ENCODE measurements at regions not wholly inside any gene's neighbourhood (a gene's known extent, or its start where the extent isn't known, plus 50 kb on each side); places are given as distances from the start of the nearest gene placed in this dataset.

GRCh38 chr6:169023161-169023874, 230.3 kb downstream of the THBS2 start:
- H3K9me3 ChIP-seq (ENCODE audit: control extremely low read depth in 1 of 3, control insufficient read depth in 2 of 3, insufficient read depth in 1 of 3, low read length in 2 of 3): peaks cover 0 to 29% (median 0%) of the 10 kb centered on the region in 3 donors
- H3K9me3 Mint-ChIP-seq (ENCODE audit: insufficient read depth): no peaks in the 10 kb centered on the region
- POLR2A ChIA-PET: no interaction called here

DNA sequence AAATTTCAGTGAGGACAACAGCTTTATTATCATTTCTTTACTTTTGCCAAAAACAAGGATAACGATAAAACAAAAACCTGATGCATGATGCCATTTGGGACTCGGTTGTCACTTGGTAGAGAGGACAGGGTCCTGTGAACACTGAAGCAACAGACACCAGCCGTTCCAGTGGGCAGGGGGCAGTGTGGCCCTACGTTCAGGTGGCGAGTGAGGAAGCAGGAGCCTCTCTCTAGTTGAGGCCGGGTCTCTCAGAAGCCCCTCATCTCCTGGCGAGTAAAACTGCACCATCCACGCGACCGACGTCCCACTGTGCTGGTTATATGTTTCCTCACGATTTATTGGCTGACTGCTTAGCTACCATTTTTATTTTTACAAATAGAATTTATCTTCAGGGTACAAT, 231.6 kb downstream of the THBS2 start:
- H3K9me3 Mint-ChIP-seq (ENCODE audit: insufficient read depth): peaks cover 6% of the 10 kb centered on the region
- Histone ChIP-seq H3K4me3 (ENCODE audit: control extremely low read depth in 1 of 5, extremely low read depth in 1 of 5, insufficient read depth in 1 of 5, low read depth in 2 of 5, low read length in 4 of 5) (no peak overlapping the region), H4K20me1 (ENCODE audit: control insufficient read depth, insufficient read depth, low read length, poor library complexity, severe bottlenecking) (no peaks in the 10 kb centered on the region), H3K27me3 (replicated peaks in 1 of 4; ENCODE audit: control extremely low read depth in 1 of 4, control insufficient read depth in 3 of 4, insufficient read depth in 4 of 4, low read length in 3 of 4) (no peaks in the 10 kb centered on the region), H3K4me1 (ENCODE audit: control insufficient read depth in 2 of 2, insufficient read depth in 2 of 2, low read length in 2 of 2) (no peaks in the 10 kb centered on the region), H3K79me2 (ENCODE audit: control insufficient read depth, insufficient read depth, low read length) (no peaks in the 10 kb centered on the region), H3K4me2 (replicated peaks; ENCODE audit: low read depth, low read length, poor library complexity, severe bottlenecking) (no peak overlapping the region), H3K27ac (ENCODE audit: low read length in 2 of 2) (no peak overlapping the region), H3K36me3 (replicated peaks in 1 of 2; ENCODE audit: control extremely low read depth in 1 of 2, control insufficient read depth in 1 of 2, extremely low read depth in 1 of 2, insufficient read depth in 2 of 2, low read length in 1 of 2) (no peaks in the 10 kb centered on the region), H2AFZ (ENCODE audit: insufficient read depth, low read depth, low read length, poor library complexity, severe bottlenecking) (no peak overlapping the region), H3K9ac (ENCODE audit: low read length) (no peak overlapping the region), H3K9me3 (ENCODE audit: control extremely low read depth in 1 of 3, control insufficient read depth in 2 of 3, insufficient read depth in 1 of 3, low read length in 2 of 3) (peaks cover 0 to 36% (median 4%) of the 10 kb centered on the region in 3 donors)
- no peaks in the 10 kb centered on the region for H3K4me1 Mint-ChIP-seq
- ChIA-PET POLR2A (no interaction called here), CTCF (no interaction called here)
- peaks cover 4% of the 10 kb centered on the region for H3K27me3 Mint-ChIP-seq
- H3K27ac Mint-ChIP-seq: no peak overlapping the region
- ATAC-seq (ENCODE audit: low read depth): no peak
- 92% methylated on average over 11 of the region's 12 CpGs for WGBS (ENCODE audit: insufficient coverage)
- TF ChIP-seq, protein P1, sequence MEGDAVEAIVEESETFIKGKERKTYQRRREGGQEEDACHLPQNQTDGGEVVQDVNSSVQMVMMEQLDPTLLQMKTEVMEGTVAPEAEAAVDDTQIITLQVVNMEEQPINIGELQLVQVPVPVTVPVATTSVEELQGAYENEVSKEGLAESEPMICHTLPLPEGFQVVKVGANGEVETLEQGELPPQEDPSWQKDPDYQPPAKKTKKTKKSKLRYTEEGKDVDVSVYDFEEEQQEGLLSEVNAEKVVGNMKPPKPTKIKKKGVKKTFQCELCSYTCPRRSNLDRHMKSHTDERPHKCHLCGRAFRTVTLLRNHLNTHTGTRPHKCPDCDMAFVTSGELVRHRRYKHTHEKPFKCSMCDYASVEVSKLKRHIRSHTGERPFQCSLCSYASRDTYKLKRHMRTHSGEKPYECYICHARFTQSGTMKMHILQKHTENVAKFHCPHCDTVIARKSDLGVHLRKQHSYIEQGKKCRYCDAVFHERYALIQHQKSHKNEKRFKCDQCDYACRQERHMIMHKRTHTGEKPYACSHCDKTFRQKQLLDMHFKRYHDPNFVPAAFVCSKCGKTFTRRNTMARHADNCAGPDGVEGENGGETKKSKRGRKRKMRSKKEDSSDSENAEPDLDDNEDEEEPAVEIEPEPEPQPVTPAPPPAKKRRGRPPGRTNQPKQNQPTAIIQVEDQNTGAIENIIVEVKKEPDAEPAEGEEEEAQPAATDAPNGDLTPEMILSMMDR (IDR thresholded peaks at IDR 0.05): no peak
- no peak for TF ChIP-seq EZH2 (IDR thresholded peaks at IDR 0.05; ENCODE audit: borderline replicate concordance, insufficient read depth, low read depth, low read length, poor library complexity, severe bottlenecking)
- intact Hi-C loops (cut with micrococcal nuclease): no loop called here
- H3K4me3 Mint-ChIP-seq: no peak overlapping the region
- no peak for DNase-seq

More at GRCh38 chr6:169023161-169023874, 230.3 kb downstream of the THBS2 start:
- Histone ChIP-seq H3K79me2 (ENCODE audit: control insufficient read depth, insufficient read depth, low read length) (no peaks in the 10 kb centered on the region), H3K36me3 (replicated peaks in 1 of 2; ENCODE audit: control extremely low read depth in 1 of 2, control insufficient read depth in 1 of 2, extremely low read depth in 1 of 2, insufficient read depth in 2 of 2, low read length in 1 of 2) (no peaks in the 10 kb centered on the region), H4K20me1 (ENCODE audit: control insufficient read depth, insufficient read depth, low read length, poor library complexity, severe bottlenecking) (no peaks in the 10 kb centered on the region), H2AFZ (ENCODE audit: insufficient read depth, low read depth, low read length, poor library complexity, severe bottlenecking) (no peak overlapping the region), H3K27ac (ENCODE audit: low read length in 2 of 2) (no peak overlapping the region), H3K4me3 (ENCODE audit: control extremely low read depth in 1 of 5, extremely low read depth in 1 of 5, insufficient read depth in 1 of 5, low read depth in 2 of 5, low read length in 4 of 5) (no peak overlapping the region), H3K4me2 (replicated peaks; ENCODE audit: low read depth, low read length, poor library complexity, severe bottlenecking) (no peak overlapping the region), H3K9ac (ENCODE audit: low read length) (no peak overlapping the region), H3K4me1 (ENCODE audit: control insufficient read depth in 2 of 2, insufficient read depth in 2 of 2, low read length in 2 of 2) (no peaks in the 10 kb centered on the region), H3K27me3 (replicated peaks in 1 of 4; ENCODE audit: control extremely low read depth in 1 of 4, control insufficient read depth in 3 of 4, insufficient read depth in 4 of 4, low read length in 3 of 4) (no peaks in the 10 kb centered on the region)
- ATAC-seq (ENCODE audit: low read depth): no peak
- CTCF ChIA-PET: no interaction called here
- WGBS (ENCODE audit: insufficient coverage): 96% methylated on average over 17 of the region's 23 CpGs
- Mint-ChIP-seq H3K27me3 (no peaks in the 10 kb centered on the region), H3K4me1 (no peaks in the 10 kb centered on the region), H3K4me3 (no peak overlapping the region), H3K27ac (no peak overlapping the region)
- TF ChIP-seq, protein P1 (IDR thresholded peaks at IDR 0.05): no peak
- TF ChIP-seq EZH2 (IDR thresholded peaks at IDR 0.05; ENCODE audit: borderline replicate concordance, insufficient read depth, low read depth, low read length, poor library complexity, severe bottlenecking): no peak
- intact Hi-C loops (cut with micrococcal nuclease): no loop called here
- no peak for DNase-seq

Data from B cell (primary cell).